ENCODE measurements at regions not wholly inside any gene's neighbourhood (a gene's known extent, or its start where the extent isn't known, plus 50 kb on each side); places are given as distances from the start of the nearest gene placed in this dataset.

GRCh38 chr2:78029392-78029995 lies 507.3 kb upstream of the LRRTM4 start:
- Histone ChIP-seq H3K36me3 (ENCODE audit: control insufficient read depth in 4 of 4, insufficient read depth in 3 of 4, low read depth in 1 of 4, low read length in 3 of 4) (no peaks in the 10 kb centered on the region), H3K27me3 (ENCODE audit: control insufficient read depth in 4 of 4, insufficient read depth in 4 of 4, low read length in 3 of 4) (no peaks in the 10 kb centered on the region), H3K9ac (ENCODE audit: low read depth in 1 of 2, low read length in 2 of 2) (no peak overlapping the region), H3K9me3 (ENCODE audit: control insufficient read depth in 4 of 4, low read length in 3 of 4) (peaks cover 0 to 7% (median 5%) of the 10 kb centered on the region in 4 donors), H3K4me3 (ENCODE audit: low read depth in 1 of 3, low read length in 3 of 3) (no peak overlapping the region), H3K27ac (ENCODE audit: low read depth in 1 of 2, low read length in 2 of 2) (no peak overlapping the region), H3K4me1 (ENCODE audit: control insufficient read depth in 4 of 4, insufficient read depth in 4 of 4, low read length in 3 of 4) (no peaks in the 10 kb centered on the region)
- no peak for TF ChIP-seq HNF4A (conservative IDR thresholded peaks at IDR 0.05)
- TF ChIP-seq HNF4G (IDR thresholded peaks at IDR 0.05): no peak
- TF ChIP-seq YY1 (IDR thresholded peaks at IDR 0.05): no peak
- TF ChIP-seq FOXA1 (IDR thresholded peaks at IDR 0.05): no peak
- TF ChIP-seq CTCF (IDR thresholded peaks at IDR 0.05; ENCODE audit: low read depth, low read length, missing input control): no peak
- no peak for TF ChIP-seq ATF3 (IDR thresholded peaks at IDR 0.05)
- no peak for TF ChIP-seq TAF1 (conservative IDR thresholded peaks at IDR 0.05)
- TF ChIP-seq NR2F2 (IDR thresholded peaks at IDR 0.05): no peak
- TF ChIP-seq FOXA2 (IDR thresholded peaks at IDR 0.05): no peak
- no peak for DNase-seq (ENCODE audit: low spot score)
- 72% methylated on average over 4 of the region's 4 CpGs for WGBS

GRCh38 chr2:78034706-78035105 lies 512.5 kb upstream of the LRRTM4 start:
- H3K36me3 ChIP-seq (ENCODE audit: control insufficient read depth in 4 of 4, insufficient read depth in 3 of 4, low read depth in 1 of 4, low read length in 3 of 4): no peaks in the 10 kb centered on the region
- no peak for DNase-seq (ENCODE audit: low spot score)
- H3K4me3 ChIP-seq (ENCODE audit: low read depth in 1 of 3, low read length in 3 of 3): no peak overlapping the region
- no peaks in the 10 kb centered on the region for H3K27me3 ChIP-seq (ENCODE audit: control insufficient read depth in 4 of 4, insufficient read depth in 4 of 4, low read length in 3 of 4)
- 51% methylated on average over 3 of the region's 3 CpGs for WGBS
- H3K27ac ChIP-seq (ENCODE audit: low read depth in 1 of 2, low read length in 2 of 2): no peak overlapping the region
- peaks cover 0 to 5% (median 1%) of the 10 kb centered on the region in 4 donors for H3K9me3 ChIP-seq (ENCODE audit: control insufficient read depth in 4 of 4, low read length in 3 of 4)
- H3K9ac ChIP-seq (ENCODE audit: low read depth in 1 of 2, low read length in 2 of 2): no peak overlapping the region
- H3K4me1 ChIP-seq (ENCODE audit: control insufficient read depth in 4 of 4, insufficient read depth in 4 of 4, low read length in 3 of 4): no peaks in the 10 kb centered on the region
- TF ChIP-seq FOXA1 (IDR thresholded peaks at IDR 0.05) (no peak), ZBTB33 (IDR thresholded peaks at IDR 0.05) (no peak), CTCF (IDR thresholded peaks at IDR 0.05; ENCODE audit: low read depth, low read length, missing input control) (no peak), EGR1 (IDR thresholded peaks at IDR 0.05; ENCODE audit: low read depth in 2 of 2) (no peak), RAD21 (IDR thresholded peaks at IDR 0.05) (no peak), ATF3 (IDR thresholded peaks at IDR 0.05) (no peak), FOXA2 (IDR thresholded peaks at IDR 0.05) (no peak), YY1 (IDR thresholded peaks at IDR 0.05) (no peak), SP1 (IDR thresholded peaks at IDR 0.05) (no peak), JUND (IDR thresholded peaks at IDR 0.05) (no peak), TAF1 (conservative IDR thresholded peaks at IDR 0.05) (no peak), RXRA (IDR thresholded peaks at IDR 0.05) (no peak), GABPA (IDR thresholded peaks at IDR 0.05 in 1 of 2, conservative IDR thresholded peaks at IDR 0.05 in 1 of 2) (no peak), HNF4G (IDR thresholded peaks at IDR 0.05) (no peak), NR2F2 (IDR thresholded peaks at IDR 0.05) (no peak), MAX (IDR thresholded peaks at IDR 0.05) (no peak), REST (IDR thresholded peaks at IDR 0.05) (no peak), HNF4A (conservative IDR thresholded peaks at IDR 0.05) (no peak)
